Prostate gland (tissue), 2 donors: ENCODE measurements at regions not wholly inside any gene's neighbourhood (a gene's known extent, or its start where the extent isn't known, plus 50 kb on each side); places are given as distances from the start of the nearest gene placed in this dataset.

Source experiments
- DNase-seq: peaks from one replicate; pipeline ENCODE4 v3.0.0-alpha.2; 2019; ENCODE audit warnings: low spot score
- H3K27ac ChIP-seq, 2 donors: fragments of 200-600 bp; sonication (generic); 2 replicates each; pipeline ENCODE4 v1.5.1; 2017 to 2019
- H3K27me3 ChIP-seq: fragments of 200-600 bp; sonication (generic); replicated peaks from 2 replicates; pipeline ENCODE4 v1.5.1; 2019; ENCODE audit not compliant: insufficient read depth
- H3K36me3 ChIP-seq, 2 donors: fragments of 200-600 bp; sonication (generic); 1 replicate in 1 of 2; 2 replicates in 1 of 2; pipeline versions ENCODE4 v1.5.1 to v1.8.1; 2017 to 2019
- H3K4me1 ChIP-seq: fragments of 200-600 bp; sonication (generic); replicated peaks from 2 replicates; pipeline ENCODE4 v1.5.1; 2019
- H3K4me3 ChIP-seq, 2 donors: fragments of 200-600 bp; sonication (generic); 2 replicates each; pipeline ENCODE4 v1.5.1; 2017 to 2019
- H3K9me3 ChIP-seq: fragments of 200-600 bp; sonication (generic); 2 replicates; pipeline ENCODE4 v1.5.1; 2017
- CTCF ChIP-seq, 4 experiments: fragments of 200-600 bp in 2 of 4; fragments of 450-650 bp in 2 of 4; sonication (generic) in 2 of 4; IDR thresholded peaks; 1 replicate in 3 of 4; 2 replicates in 1 of 4; pipeline ENCODE4 v1.5.1; 2016 to 2019; ENCODE audit warnings: antibody characterized with exemption in 4 of 4, mild to moderate bottlenecking in 2 of 4, moderate library complexity in 2 of 4
- POLR2A ChIP-seq: fragments of 450-650 bp; IDR thresholded peaks from one replicate; pipeline ENCODE4 v1.6.1; 2016; ENCODE audit warnings: antibody characterized with exemption, mild to moderate bottlenecking
- POLR2AphosphoS5 ChIP-seq: sonication (generic); formaldehyde crosslinking; IDR thresholded peaks from one replicate; pipeline ENCODE4 v1.6.1; 2017; ENCODE audit warnings: antibody characterized with exemption
- WGBS: methylation state at CpG from one replicate; pipeline ENCODE4 v1.1.5; 2018; 5-methylcytosine and 5-hydroxymethylcytosine counted together
- intact Hi-C: fragments of 100-400 bp; cut with DNase I; formaldehyde crosslinking; loops from one replicate; pipeline ENCODE4 v1.14.2; 2022

GRCh38 chr13:44030615-44031014, 150.9 kb downstream of the LACC1 start:
- H3K27me3 ChIP-seq = no peaks in the 10 kb centered on the region
- no peak for DNase-seq
- 59% methylated on average over 3 of the region's 3 CpGs for WGBS
- H3K9me3 ChIP-seq = no peaks in the 10 kb centered on the region
- H3K4me1 ChIP-seq = no peaks in the 10 kb centered on the region
- TF ChIP-seq POLR2AphosphoS5 (no peak), CTCF (IDR thresholded peaks at IDR 0.05) (no peak), POLR2A (no peak)
- intact Hi-C loops = no loop called here
- no peak overlapping the region for H3K4me3 ChIP-seq
- H3K36me3 ChIP-seq = no peaks in the 10 kb centered on the region
- H3K27ac ChIP-seq = no peak overlapping the region

- H3K4me1 ChIP-seq = no peaks in the 10 kb centered on the region
- H3K36me3 ChIP-seq = no peaks in the 10 kb centered on the region
- no peak overlapping the region for H3K27ac ChIP-seq
- no peak for DNase-seq
- intact Hi-C loops = no loop called here
- no peak overlapping the region for H3K4me3 ChIP-seq
- H3K9me3 ChIP-seq = no peaks in the 10 kb centered on the region
- WGBS = 98% methylated on average over 2 of the region's 2 CpGs
- H3K27me3 ChIP-seq = no peaks in the 10 kb centered on the region
- TF ChIP-seq POLR2AphosphoS5 = no peak
- TF ChIP-seq CTCF (IDR thresholded peaks at IDR 0.05) = no peak
- TF ChIP-seq POLR2A = no peak
Observed at GRCh38 chr13:44031555-44031954, 151.9 kb downstream of the LACC1 start.

- H3K36me3 ChIP-seq = no peaks in the 10 kb centered on the region
- H3K27me3 ChIP-seq = no peaks in the 10 kb centered on the region
- WGBS = 48% methylated on average over 3 of the region's 3 CpGs
- TF ChIP-seq CTCF (IDR thresholded peaks at IDR 0.05) (no peak), POLR2AphosphoS5 (no peak), POLR2A (no peak)
- no peak for DNase-seq
- H3K9me3 ChIP-seq = no peaks in the 10 kb centered on the region
- H3K4me1 ChIP-seq = no peaks in the 10 kb centered on the region
- H3K27ac ChIP-seq = no peak overlapping the region
- intact Hi-C loops = no loop called here
- H3K4me3 ChIP-seq = no peak overlapping the region
Observed at GRCh38 chr13:44032802-44033201, 153.1 kb downstream of the LACC1 start.

GRCh38 chr13:44035400-44035799, 155.7 kb downstream of the LACC1 start:
- H3K36me3 ChIP-seq = no peaks in the 10 kb centered on the region
- 96% methylated on average over 1 of the region's 1 CpG for WGBS
- H3K27me3 ChIP-seq = no peaks in the 10 kb centered on the region
- H3K27ac ChIP-seq = no peak overlapping the region
- no peak overlapping the region for H3K4me3 ChIP-seq
- intact Hi-C loops = no loop called here
- no peaks in the 10 kb centered on the region for H3K4me1 ChIP-seq
- H3K9me3 ChIP-seq = no peaks in the 10 kb centered on the region
- DNase-seq = no peak
- TF ChIP-seq POLR2A = no peak
- no peak for TF ChIP-seq POLR2AphosphoS5
- no peak for TF ChIP-seq CTCF (IDR thresholded peaks at IDR 0.05)

- DNase-seq = no peak
- Histone ChIP-seq H3K4me3 (no peak overlapping the region), H3K4me1 (no peaks in the 10 kb centered on the region), H3K36me3 (no peaks in the 10 kb centered on the region), H3K27me3 (no peaks in the 10 kb centered on the region), H3K27ac (no peak overlapping the region), H3K9me3 (no peaks in the 10 kb centered on the region)
- TF ChIP-seq POLR2AphosphoS5 = no peak
- TF ChIP-seq POLR2A = no peak
- TF ChIP-seq CTCF (IDR thresholded peaks at IDR 0.05) = no peak
- 24% methylated on average over 1 of the region's 1 CpG for WGBS
- intact Hi-C loops = no loop called here
Observed at GRCh38 chr13:44040070-44040817, 160.5 kb downstream of the LACC1 start.
